ENCODE measurements at regions not wholly inside any gene's neighbourhood (a gene's known extent, or its start where the extent isn't known, plus 50 kb on each side); places are given as distances from the start of the nearest gene placed in this dataset.
A peak's percentile ranks its signal among the peaks of the same experiment; 100 is the strongest.

DNA sequence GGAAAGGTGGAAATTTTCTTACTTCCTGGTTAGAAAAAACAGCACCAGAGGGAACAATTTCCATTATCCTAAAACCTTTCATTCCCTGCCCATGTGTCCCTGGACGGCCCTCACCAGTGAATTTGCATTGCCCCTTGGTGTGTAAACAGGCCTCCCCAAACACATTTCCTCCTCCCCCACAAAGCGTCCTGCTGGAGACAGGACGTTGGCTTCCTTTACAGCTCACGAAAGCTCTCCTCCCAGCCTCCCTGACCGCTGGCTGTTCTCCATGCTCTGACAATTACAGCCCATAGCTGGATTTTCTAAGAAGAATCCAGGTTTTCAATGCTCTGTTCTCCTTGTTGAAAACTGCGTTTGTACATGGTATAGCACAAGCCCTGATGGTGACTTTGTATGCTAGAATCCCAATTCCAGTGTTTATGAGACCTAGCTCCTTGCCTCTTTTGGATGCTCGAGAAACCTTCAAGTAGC is 724.2 kb upstream of the CELF2 start:
- no peaks in the 10 kb centered on the region for H3K4me1 ChIP-seq
- H3K27ac ChIP-seq = peak overlapping the region in 1 of 2 donors; percentile 13
- intact Hi-C loops (cut with DNase I) = no loop called here
- H3K9me3 ChIP-seq = peaks cover 0 to 9% of the 10 kb centered on the region in 2 donors
- no peak overlapping the region for H3K4me3 ChIP-seq
- TF ChIP-seq, protein P1, sequence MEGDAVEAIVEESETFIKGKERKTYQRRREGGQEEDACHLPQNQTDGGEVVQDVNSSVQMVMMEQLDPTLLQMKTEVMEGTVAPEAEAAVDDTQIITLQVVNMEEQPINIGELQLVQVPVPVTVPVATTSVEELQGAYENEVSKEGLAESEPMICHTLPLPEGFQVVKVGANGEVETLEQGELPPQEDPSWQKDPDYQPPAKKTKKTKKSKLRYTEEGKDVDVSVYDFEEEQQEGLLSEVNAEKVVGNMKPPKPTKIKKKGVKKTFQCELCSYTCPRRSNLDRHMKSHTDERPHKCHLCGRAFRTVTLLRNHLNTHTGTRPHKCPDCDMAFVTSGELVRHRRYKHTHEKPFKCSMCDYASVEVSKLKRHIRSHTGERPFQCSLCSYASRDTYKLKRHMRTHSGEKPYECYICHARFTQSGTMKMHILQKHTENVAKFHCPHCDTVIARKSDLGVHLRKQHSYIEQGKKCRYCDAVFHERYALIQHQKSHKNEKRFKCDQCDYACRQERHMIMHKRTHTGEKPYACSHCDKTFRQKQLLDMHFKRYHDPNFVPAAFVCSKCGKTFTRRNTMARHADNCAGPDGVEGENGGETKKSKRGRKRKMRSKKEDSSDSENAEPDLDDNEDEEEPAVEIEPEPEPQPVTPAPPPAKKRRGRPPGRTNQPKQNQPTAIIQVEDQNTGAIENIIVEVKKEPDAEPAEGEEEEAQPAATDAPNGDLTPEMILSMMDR (IDR thresholded peaks at IDR 0.05) = no peak
- DNase-seq = peak in 1 of 4 donors; percentile 45
- H3K27me3 ChIP-seq = no peaks in the 10 kb centered on the region
- no peaks in the 10 kb centered on the region for H3K36me3 ChIP-seq
- ATAC-seq = peak; percentile 29

DNA sequence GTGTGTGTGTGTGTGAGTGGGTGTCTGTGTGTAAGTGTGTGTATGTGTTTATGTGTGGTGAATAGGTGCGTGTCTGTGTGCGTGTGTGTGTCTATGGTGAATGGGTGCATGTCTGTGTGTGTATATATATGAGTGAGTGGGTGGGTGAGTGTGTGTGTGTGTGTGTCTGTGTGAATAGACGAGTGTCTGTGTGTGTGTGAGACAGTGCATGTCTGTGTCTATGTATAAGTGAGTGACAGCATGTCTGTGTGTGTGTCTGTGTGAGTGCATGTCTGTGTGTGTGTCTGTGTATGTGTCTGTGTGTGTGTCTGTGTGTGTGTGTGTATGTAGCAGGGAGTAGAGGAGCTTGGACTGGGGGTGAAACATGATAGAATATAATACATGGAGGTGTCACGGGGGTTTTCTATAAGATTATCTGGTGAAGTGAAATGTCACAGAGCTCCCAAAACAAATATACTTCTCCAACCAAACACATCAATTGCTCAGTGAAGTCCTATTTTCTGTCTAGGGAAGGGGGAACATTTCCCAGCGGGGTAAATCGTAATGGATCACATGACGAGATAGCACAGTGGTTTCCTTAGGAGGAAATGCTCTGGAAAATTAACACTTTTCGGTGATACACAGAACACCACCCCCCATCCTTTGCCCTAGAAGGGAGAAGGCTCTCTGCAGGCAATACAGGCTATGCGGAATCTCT is 723.3 kb upstream of the CELF2 start:
- no peaks in the 10 kb centered on the region for H3K4me1 ChIP-seq
- intact Hi-C loops (cut with DNase I) = no loop called here
- TF ChIP-seq, protein P1 (IDR thresholded peaks at IDR 0.05) = no peak
- H3K27me3 ChIP-seq = no peaks in the 10 kb centered on the region
- no peak overlapping the region for H3K4me3 ChIP-seq
- DNase-seq (no peak), ATAC-seq (no peak)
- no peaks in the 10 kb centered on the region for H3K36me3 ChIP-seq
- no peak overlapping the region for H3K27ac ChIP-seq
- H3K9me3 ChIP-seq = peaks cover 0 to 9% of the 10 kb centered on the region in 2 donors

DNA sequence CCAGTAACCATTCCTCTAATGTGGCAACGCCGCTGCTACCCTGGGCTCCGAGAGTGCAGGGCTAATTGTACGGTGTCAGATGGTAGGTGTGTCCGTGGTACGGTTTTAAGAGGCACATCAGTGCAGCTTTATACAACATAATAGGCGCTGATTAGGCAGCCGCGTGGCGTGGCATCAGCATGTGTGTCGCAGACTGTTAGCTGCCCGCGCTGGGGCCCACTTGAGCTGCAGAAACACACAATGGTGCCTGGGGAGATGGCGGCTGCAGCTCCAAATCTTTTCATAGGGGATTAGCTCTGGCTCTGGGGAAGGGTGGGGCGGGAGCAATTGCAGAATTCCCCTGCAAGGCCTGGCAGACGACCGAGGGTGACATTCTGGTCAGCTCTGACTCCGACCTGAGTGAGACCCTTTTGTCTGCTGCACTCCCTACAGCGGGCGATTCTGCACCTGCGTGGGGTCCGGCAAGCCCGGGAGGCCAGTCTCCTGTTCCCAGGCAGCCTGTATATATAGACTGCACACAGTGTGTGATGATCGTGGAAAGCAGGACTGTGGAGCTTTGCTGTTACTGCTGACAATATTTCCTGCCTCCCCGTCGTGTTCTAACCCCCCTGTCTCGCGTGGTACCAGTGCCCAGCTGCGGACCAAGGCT is 722.7 kb upstream of the CELF2 start:
- intact Hi-C loops (cut with DNase I) = no loop called here
- Histone ChIP-seq H3K36me3 (no peaks in the 10 kb centered on the region), H3K27ac (no peak overlapping the region), H3K4me1 (no peaks in the 10 kb centered on the region), H3K27me3 (no peaks in the 10 kb centered on the region), H3K4me3 (no peak overlapping the region), H3K9me3 (peaks cover 0 to 9% of the 10 kb centered on the region in 2 donors)
- DNase-seq (peak in 1 of 4 donors; percentile 67), ATAC-seq (no peak)
- TF ChIP-seq, protein P1 (IDR thresholded peaks at IDR 0.05) = no peak

DNA sequence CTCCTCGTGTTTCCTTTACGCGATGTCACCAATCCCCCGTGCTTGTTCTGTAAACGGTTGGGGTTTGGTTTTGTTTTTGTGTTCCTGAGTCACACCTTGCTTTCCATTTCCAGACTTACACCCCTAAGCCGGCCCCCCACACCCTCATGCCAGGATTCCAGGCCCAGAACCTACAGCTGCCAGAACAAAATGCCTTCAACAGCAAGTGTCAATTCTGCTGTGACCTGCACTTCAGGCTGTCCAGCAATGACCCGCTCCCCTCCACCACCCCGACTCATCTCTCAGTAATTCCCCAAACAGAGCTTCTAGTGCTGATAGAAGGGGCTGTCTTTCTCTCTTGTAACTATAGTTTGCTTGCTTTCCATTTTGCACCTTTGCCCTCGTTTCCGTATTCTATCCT is 722.1 kb upstream of the CELF2 start:
- DNase-seq (no peak), ATAC-seq (no peak)
- Histone ChIP-seq H3K27me3 (no peaks in the 10 kb centered on the region), H3K4me3 (no peak overlapping the region), H3K9me3 (peaks cover 0 to 9% of the 10 kb centered on the region in 2 donors), H3K36me3 (no peaks in the 10 kb centered on the region), H3K27ac (no peak overlapping the region), H3K4me1 (no peaks in the 10 kb centered on the region)
- intact Hi-C loops (cut with DNase I) = no loop called here
- TF ChIP-seq, protein P1 (IDR thresholded peaks at IDR 0.05) = no peak

DNA sequence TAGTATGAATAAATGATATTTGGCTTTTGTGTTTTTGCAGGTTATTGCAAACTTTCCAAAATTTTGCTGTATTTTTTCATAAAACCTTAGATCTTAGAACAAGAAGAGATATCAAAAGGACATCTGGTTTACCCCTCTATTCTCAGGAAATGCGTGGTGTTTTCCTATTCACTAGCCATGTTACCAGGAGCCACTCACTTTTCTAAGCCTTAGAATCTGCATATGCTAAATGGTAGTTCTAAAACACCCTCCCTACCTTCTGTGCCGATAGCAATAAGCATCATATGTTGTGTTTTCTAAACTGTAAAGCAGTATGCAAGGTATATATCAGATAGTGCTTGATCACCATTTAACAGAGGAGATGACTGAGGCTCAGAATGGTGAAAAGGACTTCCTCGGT is 715.0 kb upstream of the CELF2 start:
- TF ChIP-seq, protein P1 (IDR thresholded peaks at IDR 0.05) = no peak
- DNase-seq (no peak), ATAC-seq (no peak)
- Histone ChIP-seq H3K4me1 (no peaks in the 10 kb centered on the region), H3K9me3 (peaks cover 0 to 1% of the 10 kb centered on the region in 2 donors), H3K36me3 (no peaks in the 10 kb centered on the region), H3K27me3 (no peaks in the 10 kb centered on the region), H3K27ac (no peak overlapping the region), H3K4me3 (no peak overlapping the region)
- intact Hi-C loops (cut with DNase I) = no loop called here
